CD14-positive monocyte (primary cell): ENCODE measurements at regions not wholly inside any gene's neighbourhood (a gene's known extent, or its start where the extent isn't known, plus 50 kb on each side); places are given as distances from the start of the nearest gene placed in this dataset.

Experiments used
- DNase-seq, 3 donors: peaks; one replicate each; pipeline ENCODE4 v3.0.0-alpha.2; 2011 to 2022
- H2AFZ ChIP-seq: 2 replicates; pipeline ENCODE4 v1.6.0; 2012; ENCODE audit warnings: mild to moderate bottlenecking, low read depth, low read length, inconsistent platforms; ENCODE audit not compliant: insufficient read depth, poor library complexity, severe bottlenecking
- H3K27ac ChIP-seq, 2 donors: 1 replicate in 1 of 2; 2 replicates in 1 of 2; pipeline ENCODE4 v1.5.1; 2012 to 2013; ENCODE audit warnings: low read length in 2 of 2, control low read depth in 1 of 2, inconsistent platforms in 1 of 2, low read depth in 1 of 2, mild to moderate bottlenecking in 1 of 2
- H3K27me3 ChIP-seq, 2 donors: one replicate each; pipeline versions ENCODE4 v1.6.0 to v1.6.1; 2011 to 2013; ENCODE audit warnings: low read length in 2 of 2; ENCODE audit not compliant: control insufficient read depth in 2 of 2, insufficient read depth in 2 of 2
- H3K36me3 ChIP-seq, 2 donors: replicated peaks in 1 of 2; 1 replicate in 1 of 2; 2 replicates in 1 of 2; pipeline versions ENCODE4 v1.5.1 to v1.6.1; 2012 to 2013; ENCODE audit warnings: low read length in 2 of 2, control low read depth in 1 of 2, inconsistent platforms in 1 of 2, mild to moderate bottlenecking in 1 of 2; ENCODE audit not compliant: insufficient read depth in 2 of 2, control insufficient read depth in 1 of 2
- H3K4me1 ChIP-seq, 2 donors: 1 replicate in 1 of 2; 2 replicates in 1 of 2; pipeline versions ENCODE4 v1.5.1 to v1.6.1; 2012 to 2013; ENCODE audit warnings: low read length in 2 of 2, control low read depth in 1 of 2, inconsistent platforms in 1 of 2, mild to moderate bottlenecking in 1 of 2, moderate library complexity in 1 of 2; ENCODE audit not compliant: insufficient read depth in 2 of 2, control insufficient read depth in 1 of 2
- H3K4me2 ChIP-seq: replicated peaks from 2 replicates; pipeline ENCODE3; 2012; ENCODE audit warnings: low read length, moderate library complexity, mild to moderate bottlenecking; ENCODE audit not compliant: poor library complexity, severe bottlenecking; ENCODE audit errors: extremely low read depth
- H3K4me3 ChIP-seq, 3 experiments: fragments of 200-600 bp in 1 of 3; sonication (generic) in 1 of 3; replicated peaks in 1 of 3; 1 replicate in 2 of 3; 2 replicates in 1 of 3; pipeline ENCODE4 v1.5.1; 2011 to 2013; ENCODE audit warnings: low read length in 3 of 3, mild to moderate bottlenecking in 3 of 3, control low read depth in 2 of 3, low read depth in 2 of 3, inconsistent platforms in 1 of 3, moderate library complexity in 1 of 3
- H3K79me2 ChIP-seq: 2 replicates; pipeline ENCODE4 v1.6.0; 2012; ENCODE audit warnings: mild to moderate bottlenecking, control low read depth, inconsistent platforms, low read length, moderate library complexity; ENCODE audit not compliant: insufficient read depth
- H3K9ac ChIP-seq: 2 replicates; pipeline ENCODE4 v1.6.0; 2017; ENCODE audit warnings: low read length, mild to moderate bottlenecking; ENCODE audit not compliant: insufficient read depth, poor library complexity, severe bottlenecking
- H3K9me3 ChIP-seq, 2 donors: replicated peaks in 1 of 2; 1 replicate in 1 of 2; 2 replicates in 1 of 2; pipeline versions ENCODE4 v1.5.1 to v1.6.1; 2012 to 2013; ENCODE audit warnings: low read length in 2 of 2, control low read depth in 1 of 2; ENCODE audit not compliant: control insufficient read depth in 1 of 2, insufficient read depth in 1 of 2
- H4K20me1 ChIP-seq: 2 replicates; pipeline ENCODE4 v1.6.0; 2012; ENCODE audit warnings: mild to moderate bottlenecking, low read length, control low read depth, moderate library complexity; ENCODE audit not compliant: insufficient read depth
- H3K27ac Mint-ChIP-seq, 7 donors: one replicate each; pipeline ENCODE4 v1.8.0; 2020; ENCODE audit warnings: mild to moderate bottlenecking in 7 of 7, mixed read lengths in 7 of 7, moderate library complexity in 6 of 7, inconsistent platforms in 2 of 7
- H3K27me3 Mint-ChIP-seq, 3 donors: one replicate each; pipeline ENCODE4 v1.8.0; 2021 to 2022; ENCODE audit warnings: low read depth in 3 of 3, mild to moderate bottlenecking in 3 of 3, mixed read lengths in 3 of 3, moderate library complexity in 3 of 3, inconsistent platforms in 1 of 3
- H3K36me3 Mint-ChIP-seq, 2 donors: one replicate each; pipeline ENCODE4 v1.8.0; 2020; ENCODE audit warnings: mixed read lengths in 2 of 2, inconsistent platforms in 1 of 2, mild to moderate bottlenecking in 1 of 2
- H3K4me1 Mint-ChIP-seq: one replicate; pipeline ENCODE4 v1.8.0; 2020; ENCODE audit warnings: mild to moderate bottlenecking, mixed read lengths
- H3K4me3 Mint-ChIP-seq, 2 donors: one replicate each; pipeline ENCODE4 v1.8.0; 2020; ENCODE audit warnings: mild to moderate bottlenecking in 2 of 2, mixed read lengths in 2 of 2, moderate library complexity in 1 of 2
- H3K9me3 Mint-ChIP-seq, 7 donors: one replicate each; pipeline ENCODE4 v1.8.0; 2020 to 2022; ENCODE audit warnings: mixed read lengths in 7 of 7, mild to moderate bottlenecking in 6 of 7, moderate library complexity in 6 of 7, inconsistent platforms in 2 of 7
- CTCF ChIP-seq: fragments of 200-600 bp; IDR thresholded peaks from one replicate; pipeline ENCODE4 v1.8.0; 2022; ENCODE audit warnings: antibody characterized with exemption, mild to moderate bottlenecking
- WGBS: methylation state at CpG from one replicate; pipeline ENCODE4 v1.1.5; 2013; ENCODE audit warnings: missing lambda C conversion rate; ENCODE audit not compliant: insufficient coverage; 5-methylcytosine and 5-hydroxymethylcytosine counted together
- intact Hi-C, 2 donors: fragments of 100-400 bp; cut with micrococcal nuclease; formaldehyde crosslinking; loops; one replicate each; pipeline versions ENCODE4 v1.15.0 to v1.15.1; 2023

- WGBS = 91% methylated on average over 21 of the region's 29 CpGs
- Mint-ChIP-seq H3K9me3 (peaks cover 2 to 21% (median 11%) of the 10 kb centered on the region in 7 donors), H3K36me3 (no peaks in the 10 kb centered on the region), H3K4me1 (no peaks in the 10 kb centered on the region), H3K27ac (no peak overlapping the region), H3K4me3 (no peak overlapping the region), H3K27me3 (no peaks in the 10 kb centered on the region)
- Histone ChIP-seq H3K9ac (no peak overlapping the region), H3K27ac (no peak overlapping the region), H3K4me2 (no peak overlapping the region), H3K36me3 (no peaks in the 10 kb centered on the region), H2AFZ (no peak overlapping the region), H3K4me3 (no peak overlapping the region), H3K27me3 (no peaks in the 10 kb centered on the region), H3K9me3 (peaks cover 0 to 15% of the 10 kb centered on the region in 2 donors), H3K79me2 (no peaks in the 10 kb centered on the region), H3K4me1 (no peaks in the 10 kb centered on the region), H4K20me1 (no peaks in the 10 kb centered on the region)
- TF ChIP-seq CTCF = no peak
- DNase-seq = no peak
- intact Hi-C loops = no loop called here
These were observed 722.7 kb upstream of the CELF2 start for GRCh38 chr10:10294881-10295529.

GRCh38 chr10:10295537-10295936, 722.1 kb upstream of the CELF2 start:
- no peak for TF ChIP-seq CTCF
- H3K27me3 Mint-ChIP-seq = no peaks in the 10 kb centered on the region
- Histone ChIP-seq H3K4me2 (no peak overlapping the region), H3K27ac (no peak overlapping the region), H3K9me3 (peaks cover 0 to 19% of the 10 kb centered on the region in 2 donors), H3K9ac (no peak overlapping the region), H4K20me1 (no peaks in the 10 kb centered on the region), H3K36me3 (no peaks in the 10 kb centered on the region), H3K27me3 (no peaks in the 10 kb centered on the region), H3K79me2 (no peaks in the 10 kb centered on the region), H2AFZ (no peak overlapping the region), H3K4me3 (no peak overlapping the region), H3K4me1 (no peaks in the 10 kb centered on the region)
- no peak overlapping the region for H3K4me3 Mint-ChIP-seq
- intact Hi-C loops = no loop called here
- H3K9me3 Mint-ChIP-seq = peaks cover 0 to 18% (median 9%) of the 10 kb centered on the region in 7 donors
- H3K36me3 Mint-ChIP-seq = no peaks in the 10 kb centered on the region
- no peak overlapping the region for H3K27ac Mint-ChIP-seq
- H3K4me1 Mint-ChIP-seq = no peaks in the 10 kb centered on the region
- DNase-seq = no peak
- 90% methylated on average over 1 of the region's 10 CpGs for WGBS
